GM19372 (cell line): ENCODE measurements at regions not wholly inside any gene's neighbourhood (a gene's known extent, or its start where the extent isn't known, plus 50 kb on each side); places are given as distances from the start of the nearest gene placed in this dataset.
"Not testable (repeated sequence)": the region's sequence is repeated elsewhere in the genome, so short reads cannot be mapped to it uniquely, and the experiment has no call there.

Experiments used
- ATAC-seq: cut with Tn5 transposase; IDR thresholded peaks from one replicate; pipeline ENCODE4 v1.9.1; 2021; ENCODE audit warnings: mild to moderate bottlenecking, low read depth, moderate library complexity; ENCODE audit not compliant: unreplicated experiment

GRCh38 chrX:122246937-122247336, 937.1 kb upstream of the GRIA3 start:
- no peak for ATAC-seq

- ATAC-seq = no peak
Observed at GRCh38 chrX:122248681-122249080, 935.4 kb upstream of the GRIA3 start.

- ATAC-seq = no peak
Observed at GRCh38 chrX:122252454-122252853, 931.6 kb upstream of the GRIA3 start.

GRCh38 chrX:122268353-122268752, 915.7 kb upstream of the GRIA3 start:
- no peak for ATAC-seq

- no peak for ATAC-seq
Observed at GRCh38 chrX:122269243-122269781, 914.8 kb upstream of the GRIA3 start.

GRCh38 chrX:122270809-122271494, 913.1 kb upstream of the GRIA3 start:
- no peak for ATAC-seq

GRCh38 chrX:122272011-122272410, 912.1 kb upstream of the GRIA3 start:
- ATAC-seq = no peak

GRCh38 chrX:122279746-122280145, 904.3 kb upstream of the GRIA3 start:
- no peak for ATAC-seq

- not testable (repeated sequence) for ATAC-seq
Observed at GRCh38 chrX:122299822-122300221, 884.3 kb upstream of the GRIA3 start.

- no peak for ATAC-seq
Observed at GRCh38 chrX:122301491-122301890, 882.6 kb upstream of the GRIA3 start.

GRCh38 chrX:122303761-122304160, 880.3 kb upstream of the GRIA3 start:
- no peak for ATAC-seq

GRCh38 chrX:122344816-122345215, 839.3 kb upstream of the GRIA3 start:
- ATAC-seq = no peak

- ATAC-seq = no peak
Observed at GRCh38 chrX:122363112-122363795, 820.8 kb upstream of the GRIA3 start.

GRCh38 chrX:122375533-122375932, 808.5 kb upstream of the GRIA3 start:
- not testable (repeated sequence) for ATAC-seq

GRCh38 chrX:122389005-122389404, 795.1 kb upstream of the GRIA3 start:
- ATAC-seq = no peak

- no peak for ATAC-seq
Observed at GRCh38 chrX:122418758-122419157, 765.3 kb upstream of the GRIA3 start.

GRCh38 chrX:122421434-122422121, 762.5 kb upstream of the GRIA3 start:
- ATAC-seq = no peak

GRCh38 chrX:122422547-122422946, 761.5 kb upstream of the GRIA3 start:
- no peak for ATAC-seq

GRCh38 chrX:122434942-122435341, 749.1 kb upstream of the GRIA3 start:
- ATAC-seq = no peak

- no peak for ATAC-seq
Observed at GRCh38 chrX:122439831-122440230, 744.2 kb upstream of the GRIA3 start.

GRCh38 chrX:122440832-122441231, 743.2 kb upstream of the GRIA3 start:
- no peak for ATAC-seq
